ENCODE measurements at regions not wholly inside any gene's neighbourhood (a gene's known extent, or its start where the extent isn't known, plus 50 kb on each side); places are given as distances from the start of the nearest gene placed in this dataset.

GRCh38 chr9:79246170-79246569, 325.6 kb upstream of the TLE4 start:
- no peaks in the 10 kb centered on the region for H3K27me3 ChIP-seq (ENCODE audit: insufficient read depth, low read length, poor library complexity, severe bottlenecking)
- H3K4me3 ChIP-seq (ENCODE audit: low read length, poor library complexity, severe bottlenecking) = no peak overlapping the region
- TF ChIP-seq CTCF (conservative IDR thresholded peaks at IDR 0.05; ENCODE audit: low read length) = no peak
- TF ChIP-seq EZH2phosphoT487 (IDR thresholded peaks at IDR 0.05; ENCODE audit: borderline replicate concordance) = no peak
- H3K36me3 ChIP-seq (ENCODE audit: insufficient read depth, low read length) = no peaks in the 10 kb centered on the region
- peaks cover 8% of the 10 kb centered on the region for H3K4me1 ChIP-seq (ENCODE audit: insufficient read depth, low read length, poor library complexity, severe bottlenecking)
- no peak overlapping the region for H3K4me2 ChIP-seq (ENCODE audit: low read depth, low read length, poor library complexity, severe bottlenecking)
- no peaks in the 10 kb centered on the region for H3K9me2 ChIP-seq (replicated peaks; ENCODE audit: low read depth, low read length)
- H3K9me3 ChIP-seq (ENCODE audit: insufficient read depth, low read depth, low read length) = no peaks in the 10 kb centered on the region
- H3K9ac ChIP-seq (ENCODE audit: low read depth, low read length, poor library complexity, severe bottlenecking) = no peak overlapping the region
- no peaks in the 10 kb centered on the region for H3K79me2 ChIP-seq (ENCODE audit: insufficient read depth, low read length)
- no peak overlapping the region for H2AFZ ChIP-seq (ENCODE audit: low read length)
- H3F3A ChIP-seq (ENCODE audit: low read depth) = no peaks in the 10 kb centered on the region
- no peaks in the 10 kb centered on the region for H4K20me1 ChIP-seq (ENCODE audit: insufficient read depth, low read length, poor library complexity, severe bottlenecking)

- H3F3A ChIP-seq (ENCODE audit: low read depth) = no peaks in the 10 kb centered on the region
- H3K9me3 ChIP-seq (ENCODE audit: insufficient read depth, low read depth, low read length) = no peaks in the 10 kb centered on the region
- H3K4me1 ChIP-seq (ENCODE audit: insufficient read depth, low read length, poor library complexity, severe bottlenecking) = peaks cover 8% of the 10 kb centered on the region
- H3K4me2 ChIP-seq (ENCODE audit: low read depth, low read length, poor library complexity, severe bottlenecking) = no peak overlapping the region
- no peaks in the 10 kb centered on the region for H4K20me1 ChIP-seq (ENCODE audit: insufficient read depth, low read length, poor library complexity, severe bottlenecking)
- no peaks in the 10 kb centered on the region for H3K36me3 ChIP-seq (ENCODE audit: insufficient read depth, low read length)
- no peak overlapping the region for H3K9ac ChIP-seq (ENCODE audit: low read depth, low read length, poor library complexity, severe bottlenecking)
- H3K79me2 ChIP-seq (ENCODE audit: insufficient read depth, low read length) = no peaks in the 10 kb centered on the region
- no peaks in the 10 kb centered on the region for H3K9me2 ChIP-seq (replicated peaks; ENCODE audit: low read depth, low read length)
- H2AFZ ChIP-seq (ENCODE audit: low read length) = no peak overlapping the region
- H3K27me3 ChIP-seq (ENCODE audit: insufficient read depth, low read length, poor library complexity, severe bottlenecking) = no peaks in the 10 kb centered on the region
- no peak for TF ChIP-seq EZH2phosphoT487 (IDR thresholded peaks at IDR 0.05; ENCODE audit: borderline replicate concordance)
- no peak for TF ChIP-seq CTCF (conservative IDR thresholded peaks at IDR 0.05; ENCODE audit: low read length)
- H3K4me3 ChIP-seq (ENCODE audit: low read length, poor library complexity, severe bottlenecking) = no peak overlapping the region
These were observed 324.7 kb upstream of the TLE4 start for GRCh38 chr9:79247021-79247420.

DNA sequence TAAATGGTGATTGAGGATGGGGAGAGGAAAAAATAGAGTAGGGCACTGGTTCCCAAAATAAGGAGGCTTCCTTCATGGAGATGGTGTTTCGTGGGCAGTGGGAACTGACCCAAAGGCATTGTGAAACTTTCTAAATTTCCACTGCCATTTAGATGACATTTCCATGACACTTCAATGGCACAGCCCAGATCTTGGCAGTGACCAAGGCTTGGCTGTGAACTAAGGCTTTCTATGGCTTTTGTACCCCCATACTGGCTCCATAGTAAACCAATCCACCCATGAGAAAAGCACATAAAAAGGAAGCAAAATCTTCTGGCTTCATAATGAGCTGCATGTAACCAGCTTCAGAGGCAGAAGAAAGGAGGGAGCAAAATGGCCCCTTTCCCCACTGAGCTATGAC, 321.0 kb upstream of the TLE4 start:
- H3K27me3 ChIP-seq (ENCODE audit: insufficient read depth, low read length, poor library complexity, severe bottlenecking) = no peaks in the 10 kb centered on the region
- H3K9me2 ChIP-seq (replicated peaks; ENCODE audit: low read depth, low read length) = no peaks in the 10 kb centered on the region
- H3K4me2 ChIP-seq (ENCODE audit: low read depth, low read length, poor library complexity, severe bottlenecking) = no peak overlapping the region
- H3K79me2 ChIP-seq (ENCODE audit: insufficient read depth, low read length) = no peaks in the 10 kb centered on the region
- H3K36me3 ChIP-seq (ENCODE audit: insufficient read depth, low read length) = no peaks in the 10 kb centered on the region
- no peaks in the 10 kb centered on the region for H3K4me1 ChIP-seq (ENCODE audit: insufficient read depth, low read length, poor library complexity, severe bottlenecking)
- no peak overlapping the region for H3K4me3 ChIP-seq (ENCODE audit: low read length, poor library complexity, severe bottlenecking)
- H3K9ac ChIP-seq (ENCODE audit: low read depth, low read length, poor library complexity, severe bottlenecking) = no peak overlapping the region
- H3F3A ChIP-seq (ENCODE audit: low read depth) = no peaks in the 10 kb centered on the region
- no peaks in the 10 kb centered on the region for H4K20me1 ChIP-seq (ENCODE audit: insufficient read depth, low read length, poor library complexity, severe bottlenecking)
- no peaks in the 10 kb centered on the region for H3K9me3 ChIP-seq (ENCODE audit: insufficient read depth, low read depth, low read length)
- no peak overlapping the region for H2AFZ ChIP-seq (ENCODE audit: low read length)
- TF ChIP-seq CTCF (conservative IDR thresholded peaks at IDR 0.05; ENCODE audit: low read length) (no peak), EZH2phosphoT487 (IDR thresholded peaks at IDR 0.05; ENCODE audit: borderline replicate concordance) (no peak)
